ENCODE measurements at regions not wholly inside any gene's neighbourhood (a gene's known extent, or its start where the extent isn't known, plus 50 kb on each side); places are given as distances from the start of the nearest gene placed in this dataset.

DNA sequence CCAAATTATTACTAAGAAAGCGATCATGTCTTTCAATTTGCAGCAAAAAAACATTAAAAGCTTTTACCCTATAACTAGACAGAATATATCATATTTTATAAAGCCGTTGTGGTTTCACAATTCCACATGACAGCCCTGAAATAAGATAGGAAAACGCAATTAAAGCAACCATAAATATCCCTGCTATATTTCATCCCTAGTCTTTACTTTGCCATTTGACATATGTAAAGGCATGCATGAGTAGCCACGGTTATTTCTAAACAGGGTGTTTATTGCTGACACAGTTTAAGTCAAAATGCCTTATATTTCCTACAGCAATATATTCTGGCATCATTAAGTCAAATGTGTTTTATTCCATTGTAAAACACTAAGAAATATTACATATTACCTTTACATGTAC lies 239.9 kb downstream of the DSEL start:
- TF ChIP-seq CTCF (tag by site-specific recombination; IDR thresholded peaks at IDR 0.05), result no peak
- TF ChIP-seq ZNF121 (tag by site-specific recombination; IDR thresholded peaks at IDR 0.05), result no peak
- no peak for TF ChIP-seq ZNF658 (tag by site-specific recombination; IDR thresholded peaks at IDR 0.05)
- TF ChIP-seq EGR2 (tag by site-specific recombination; IDR thresholded peaks at IDR 0.05; ENCODE audit: low read depth), result no peak
- no peak for TF ChIP-seq ELK4 (IDR thresholded peaks at IDR 0.05; ENCODE audit: borderline replicate concordance, low read depth, low read length)
- TF ChIP-seq, protein P1, sequence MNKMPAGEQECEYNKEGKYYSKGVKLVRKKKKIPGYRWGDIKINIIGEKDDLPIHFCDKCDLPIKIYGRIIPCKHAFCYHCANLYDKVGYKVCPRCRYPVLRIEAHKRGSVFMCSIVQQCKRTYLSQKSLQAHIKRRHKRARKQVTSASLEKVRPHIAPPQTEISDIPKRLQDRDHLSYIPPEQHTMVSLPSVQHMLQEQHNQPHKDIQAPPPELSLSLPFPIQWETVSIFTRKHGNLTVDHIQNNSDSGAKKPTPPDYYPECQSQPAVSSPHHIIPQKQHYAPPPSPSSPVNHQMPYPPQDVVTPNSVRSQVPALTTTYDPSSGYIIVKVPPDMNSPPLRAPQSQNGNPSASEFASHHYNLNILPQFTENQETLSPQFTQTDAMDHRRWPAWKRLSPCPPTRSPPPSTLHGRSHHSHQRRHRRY (tag by site-specific recombination; IDR thresholded peaks at IDR 0.05), result no peak
- no peak for TF ChIP-seq ZNF677 (tag by site-specific recombination; IDR thresholded peaks at IDR 0.05)
- TF ChIP-seq KLF9 (tag by site-specific recombination; IDR thresholded peaks at IDR 0.05; ENCODE audit: low read depth), result no peak
- TF ChIP-seq ZNF768 (tag by site-specific recombination; IDR thresholded peaks at IDR 0.05), result no peak
- no peak for TF ChIP-seq ZNF654 (tag by site-specific recombination; IDR thresholded peaks at IDR 0.05; ENCODE audit: low read depth)
- no peak for TF ChIP-seq PRDM10 (tag by site-specific recombination; IDR thresholded peaks at IDR 0.05)
- no peak for TF ChIP-seq ZNF76 (tag by site-specific recombination; IDR thresholded peaks at IDR 0.05; ENCODE audit: borderline replicate concordance, low read depth)
- no peak for TF ChIP-seq ZNF302 (tag by site-specific recombination; IDR thresholded peaks at IDR 0.05; ENCODE audit: low read depth)
- no peak for TF ChIP-seq ZNF112 (tag by site-specific recombination; IDR thresholded peaks at IDR 0.05)
- no peak for TF ChIP-seq RBAK (tag by site-specific recombination; IDR thresholded peaks at IDR 0.05)
- H3K9me3 ChIP-seq (ENCODE audit: control insufficient read depth, insufficient read depth, low read depth, low read length), result no peaks in the 10 kb centered on the region
- CTCF ChIA-PET, result no interaction called here
- H3K27ac ChIP-seq (ENCODE audit: extremely low read depth, low read depth, low read length), result no peak overlapping the region
- H3K4me3 ChIP-seq (ENCODE audit: low read depth, low read length), result no peak overlapping the region
- H3K4me1 ChIP-seq (ENCODE audit: control insufficient read depth, insufficient read depth, low read length), result no peaks in the 10 kb centered on the region
- POLR2A ChIA-PET, result no interaction called here
- H3K36me3 ChIP-seq (ENCODE audit: control insufficient read depth in 2 of 2, insufficient read depth in 1 of 2, low read length in 2 of 2), result no peaks in the 10 kb centered on the region

- CTCF ChIA-PET, result interaction anchor here (0.6 kb wide), 1 partner anchor 17 kb away, joined by 3 read pairs; no protein-coding TSS in a partner anchor
- H3K4me3 ChIP-seq (ENCODE audit: low read depth, low read length), result no peak overlapping the region
- no peaks in the 10 kb centered on the region for H3K4me1 ChIP-seq (ENCODE audit: control insufficient read depth, insufficient read depth, low read length)
- POLR2A ChIA-PET, result no interaction called here
- H3K36me3 ChIP-seq (ENCODE audit: control insufficient read depth in 2 of 2, insufficient read depth in 1 of 2, low read length in 2 of 2), result no peaks in the 10 kb centered on the region
- no peaks in the 10 kb centered on the region for H3K9me3 ChIP-seq (ENCODE audit: control insufficient read depth, insufficient read depth, low read depth, low read length)
- no peak overlapping the region for H3K27ac ChIP-seq (ENCODE audit: extremely low read depth, low read depth, low read length)
- TF ChIP-seq ZNF354C (tag by site-specific recombination; IDR thresholded peaks at IDR 0.05; ENCODE audit: borderline replicate concordance, low read depth) (no peak), SALL2 (tag by site-specific recombination; IDR thresholded peaks at IDR 0.05; ENCODE audit: borderline replicate concordance) (no peak), WT1 (tag by site-specific recombination; IDR thresholded peaks at IDR 0.05) (no peak), ZBTB8A (tag by site-specific recombination; IDR thresholded peaks at IDR 0.05) (no peak), ZNF596 (tag by site-specific recombination; IDR thresholded peaks at IDR 0.05) (no peak), ZSCAN4 (tag by site-specific recombination; IDR thresholded peaks at IDR 0.05) (no peak), KLF1 (tag by site-specific recombination; IDR thresholded peaks at IDR 0.05) (no peak), ZNF488 (tag by site-specific recombination; IDR thresholded peaks at IDR 0.05) (no peak), KLF8 (tag by site-specific recombination; IDR thresholded peaks at IDR 0.05) (no peak), ZNF221 (tag by site-specific recombination; IDR thresholded peaks at IDR 0.05; ENCODE audit: borderline replicate concordance) (no peak)
These were observed 243.2 kb downstream of the DSEL start for GRCh38 chr18:67273288-67273687.
